RWPE2 (cell line): ENCODE measurements at regions not wholly inside any gene's neighbourhood (a gene's known extent, or its start where the extent isn't known, plus 50 kb on each side); places are given as distances from the start of the nearest gene placed in this dataset.
A peak's percentile ranks its signal among the peaks of the same experiment; 100 is the strongest.
"Not testable (repeated sequence)": the region's sequence is repeated elsewhere in the genome, so short reads cannot be mapped to it uniquely, and the experiment has no call there.

Source experiments
- ATAC-seq: fragments of 200-7000 bp; cut with Tn5 transposase; 3 replicates; pipeline ENCODE4 v1.9.1; 2021; ENCODE audit warnings: low read depth
- DNase-seq: peaks from one replicate; pipeline ENCODE4 v3.0.0-alpha.2; 2020; ENCODE audit warnings: low spot score
- H3K27ac ChIP-seq: fragments of 450-650 bp; 2 replicates; pipeline ENCODE4 v1.5.1; 2017; ENCODE audit warnings: mild to moderate bottlenecking; ENCODE audit not compliant: poor library complexity, severe bottlenecking
- H3K27me3 ChIP-seq: fragments of 250-450 bp; sonication (Bioruptor Pico); 2 replicates; pipeline ENCODE4 v1.5.1; 2021; ENCODE audit warnings: mild to moderate bottlenecking, moderate library complexity; ENCODE audit not compliant: insufficient read depth, poor library complexity, severe bottlenecking
- H3K36me3 ChIP-seq: fragments of 250-450 bp; sonication (Bioruptor Pico); 2 replicates; pipeline ENCODE4 v1.5.1; 2020; ENCODE audit warnings: low read depth, mild to moderate bottlenecking, moderate library complexity
- H3K4me1 ChIP-seq: fragments of 250-450 bp; sonication (Bioruptor Pico); 2 replicates; pipeline ENCODE4 v1.5.1; 2021; ENCODE audit warnings: mild to moderate bottlenecking, moderate library complexity; ENCODE audit not compliant: insufficient read depth, poor library complexity, severe bottlenecking
- H3K4me3 ChIP-seq: fragments of 250-450 bp; sonication (Bioruptor Pico); 2 replicates; pipeline ENCODE4 v1.5.1; 2021; ENCODE audit warnings: mild to moderate bottlenecking, moderate library complexity; ENCODE audit not compliant: severe bottlenecking
- H3K9me3 ChIP-seq: fragments of 250-450 bp; sonication (Bioruptor Pico); 2 replicates; pipeline ENCODE4 v1.5.1; 2021; ENCODE audit warnings: mild to moderate bottlenecking, moderate library complexity; ENCODE audit not compliant: severe bottlenecking
- TF ChIP-seq, protein P1 (sequence below): fragments of 450-650 bp; IDR thresholded peaks from one replicate; pipeline ENCODE4 v1.5.1; 2017; ENCODE audit warnings: mild to moderate bottlenecking, moderate library complexity; ENCODE audit not compliant: poor library complexity, severe bottlenecking

DNA sequence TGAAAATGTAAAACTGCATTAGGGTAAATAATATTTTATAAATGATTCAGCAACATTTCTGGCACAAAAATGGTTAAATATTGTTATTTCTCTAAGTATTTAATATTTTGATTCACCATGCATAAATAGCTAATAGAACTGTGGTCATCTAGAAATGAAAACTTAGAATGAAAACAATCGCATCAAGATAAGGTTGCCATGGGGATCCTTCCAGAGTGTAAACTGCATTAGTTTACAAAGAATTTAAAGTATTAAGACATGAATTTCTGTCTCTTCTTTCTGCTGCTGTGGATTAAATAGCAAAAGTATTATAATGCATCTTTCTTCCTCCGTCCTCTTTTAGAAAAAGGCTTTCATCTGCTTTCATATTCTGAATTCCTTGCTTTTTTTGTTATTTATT lies 1064.6 kb upstream of the SLIT2 start:
- H3K4me3 ChIP-seq = no peak overlapping the region
- H3K36me3 ChIP-seq = no peaks in the 10 kb centered on the region
- TF ChIP-seq, protein P1, sequence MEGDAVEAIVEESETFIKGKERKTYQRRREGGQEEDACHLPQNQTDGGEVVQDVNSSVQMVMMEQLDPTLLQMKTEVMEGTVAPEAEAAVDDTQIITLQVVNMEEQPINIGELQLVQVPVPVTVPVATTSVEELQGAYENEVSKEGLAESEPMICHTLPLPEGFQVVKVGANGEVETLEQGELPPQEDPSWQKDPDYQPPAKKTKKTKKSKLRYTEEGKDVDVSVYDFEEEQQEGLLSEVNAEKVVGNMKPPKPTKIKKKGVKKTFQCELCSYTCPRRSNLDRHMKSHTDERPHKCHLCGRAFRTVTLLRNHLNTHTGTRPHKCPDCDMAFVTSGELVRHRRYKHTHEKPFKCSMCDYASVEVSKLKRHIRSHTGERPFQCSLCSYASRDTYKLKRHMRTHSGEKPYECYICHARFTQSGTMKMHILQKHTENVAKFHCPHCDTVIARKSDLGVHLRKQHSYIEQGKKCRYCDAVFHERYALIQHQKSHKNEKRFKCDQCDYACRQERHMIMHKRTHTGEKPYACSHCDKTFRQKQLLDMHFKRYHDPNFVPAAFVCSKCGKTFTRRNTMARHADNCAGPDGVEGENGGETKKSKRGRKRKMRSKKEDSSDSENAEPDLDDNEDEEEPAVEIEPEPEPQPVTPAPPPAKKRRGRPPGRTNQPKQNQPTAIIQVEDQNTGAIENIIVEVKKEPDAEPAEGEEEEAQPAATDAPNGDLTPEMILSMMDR = no peak
- no peaks in the 10 kb centered on the region for H3K9me3 ChIP-seq
- H3K4me1 ChIP-seq = no peaks in the 10 kb centered on the region
- no peak overlapping the region for H3K27ac ChIP-seq
- no peak for DNase-seq
- no peak for ATAC-seq
- no peaks in the 10 kb centered on the region for H3K27me3 ChIP-seq

DNA sequence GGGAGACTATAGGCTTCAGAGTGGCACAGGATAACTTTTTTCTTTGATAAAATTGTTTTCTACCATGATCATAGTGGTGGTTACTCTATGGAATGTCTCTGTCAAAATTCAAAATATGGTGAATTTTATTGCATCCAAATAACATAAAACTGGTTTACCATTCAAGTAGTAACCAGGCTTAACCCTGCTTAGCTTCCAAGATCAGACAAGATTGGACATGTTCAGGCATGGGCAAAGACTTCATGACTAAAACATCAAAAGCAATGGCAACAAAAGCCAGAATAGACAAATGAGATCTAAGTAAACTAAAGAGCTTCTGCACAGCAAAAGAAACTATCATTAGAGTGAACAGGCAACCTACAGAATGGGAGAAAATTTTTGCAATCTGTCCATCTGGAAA lies 1070.1 kb upstream of the SLIT2 start:
- DNase-seq, H3K27ac ChIP-seq, H3K4me1 ChIP-seq, H3K36me3 ChIP-seq, H3K9me3 ChIP-seq, H3K4me3 ChIP-seq, H3K27me3 ChIP-seq: not testable (repeated sequence)
- ATAC-seq = peak; percentile 59; the same call in 2 of the 3 replicates

DNA sequence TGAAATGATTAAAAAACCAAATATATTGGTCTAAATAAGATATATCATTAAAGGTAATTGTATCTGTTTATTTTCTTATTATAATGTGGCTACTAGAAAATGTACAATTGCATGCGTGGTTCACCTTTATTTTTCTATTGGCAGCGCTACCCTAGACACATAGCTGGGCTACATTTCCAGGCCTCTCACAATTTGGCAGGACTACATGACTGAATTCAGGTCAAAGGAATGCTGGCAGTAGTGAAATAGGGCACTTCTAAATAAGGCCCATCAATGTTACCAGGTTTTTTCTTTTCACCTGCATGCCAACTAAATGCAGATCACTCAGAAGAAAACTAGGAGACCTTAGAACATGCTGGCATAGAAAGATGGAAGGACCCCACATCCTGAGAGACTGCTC lies 1072.9 kb upstream of the SLIT2 start:
- ATAC-seq (no peak), DNase-seq (no peak)
- Histone ChIP-seq H3K27me3 (no peaks in the 10 kb centered on the region), H3K4me1 (no peaks in the 10 kb centered on the region), H3K9me3 (no peaks in the 10 kb centered on the region), H3K27ac (no peak overlapping the region), H3K4me3 (no peak overlapping the region), H3K36me3 (no peaks in the 10 kb centered on the region; the same call in 1 of the 2 replicates)
- TF ChIP-seq, protein P1 = no peak

DNA sequence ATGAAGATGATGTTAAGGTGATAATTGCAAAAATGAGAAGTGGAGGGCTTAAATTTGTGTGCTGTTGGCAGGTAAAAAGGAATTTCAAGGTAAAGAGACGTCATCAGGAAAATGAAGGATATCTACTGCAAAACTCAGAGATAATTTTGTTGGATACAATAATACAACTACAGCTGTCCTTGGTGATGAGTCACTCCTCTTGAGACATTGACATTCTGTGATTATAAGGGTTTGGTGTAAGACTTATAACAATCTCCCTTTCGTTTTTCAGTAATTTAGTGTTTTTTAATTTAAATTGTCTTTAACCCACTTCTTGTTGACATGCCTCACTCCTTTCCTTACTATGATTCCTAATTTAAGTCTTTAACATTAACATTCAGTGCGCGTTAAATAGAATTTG lies 1074.1 kb upstream of the SLIT2 start:
- ATAC-seq (no peak), DNase-seq (no peak)
- Histone ChIP-seq H3K9me3 (no peaks in the 10 kb centered on the region), H3K4me3 (no peak overlapping the region), H3K36me3 (no peaks in the 10 kb centered on the region; the same call in 1 of the 2 replicates), H3K27me3 (no peaks in the 10 kb centered on the region), H3K27ac (no peak overlapping the region), H3K4me1 (no peaks in the 10 kb centered on the region)
- TF ChIP-seq, protein P1 = no peak

DNA sequence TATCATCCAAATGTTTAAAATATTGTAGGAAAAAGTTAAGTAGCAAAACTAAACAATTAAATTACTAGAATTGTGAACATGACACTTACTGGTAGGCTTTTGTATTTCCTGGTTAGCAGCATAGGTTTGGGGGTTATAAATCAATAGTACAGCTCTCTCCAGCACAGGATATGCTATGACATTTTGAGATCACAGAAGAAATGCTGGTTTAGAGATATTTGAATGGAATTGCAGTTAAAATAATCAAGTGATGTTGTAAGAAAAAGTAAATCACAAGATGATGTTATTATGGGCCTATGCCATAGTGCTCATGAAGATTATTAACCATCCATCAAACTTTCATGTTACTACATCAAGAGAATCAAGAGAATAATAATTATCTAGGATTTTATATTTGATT lies 1079.9 kb upstream of the SLIT2 start:
- no peaks in the 10 kb centered on the region for H3K27me3 ChIP-seq
- ATAC-seq (no peak), DNase-seq (no peak)
- no peaks in the 10 kb centered on the region for H3K9me3 ChIP-seq
- H3K36me3 ChIP-seq = no peaks in the 10 kb centered on the region
- TF ChIP-seq, protein P1 = no peak
- H3K27ac ChIP-seq = no peak overlapping the region
- H3K4me1 ChIP-seq = no peaks in the 10 kb centered on the region
- no peak overlapping the region for H3K4me3 ChIP-seq

DNA sequence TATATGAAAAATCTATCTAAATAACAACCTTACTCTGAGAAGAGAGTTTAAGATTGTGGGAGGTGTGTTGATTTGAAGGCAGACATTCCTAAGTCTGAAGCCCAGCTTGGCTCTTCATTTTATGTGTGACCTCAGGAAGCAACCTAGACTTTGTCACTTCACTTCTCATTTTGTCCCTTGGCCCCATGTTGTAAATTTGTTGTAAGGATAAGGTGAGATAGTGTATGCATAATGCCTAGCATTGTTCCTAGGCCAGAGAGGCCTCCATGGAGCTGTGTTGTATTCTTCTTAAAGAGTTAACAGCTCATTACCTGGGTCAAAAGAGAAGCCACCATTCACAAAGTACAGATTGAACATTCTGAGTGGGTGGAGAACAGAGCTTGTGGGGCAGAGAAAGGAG lies 1084.4 kb upstream of the SLIT2 start:
- no peaks in the 10 kb centered on the region for H3K4me1 ChIP-seq
- H3K27ac ChIP-seq = no peak overlapping the region
- ATAC-seq (no peak), DNase-seq (no peak)
- no peak overlapping the region for H3K4me3 ChIP-seq
- no peaks in the 10 kb centered on the region for H3K36me3 ChIP-seq
- no peaks in the 10 kb centered on the region for H3K27me3 ChIP-seq
- no peaks in the 10 kb centered on the region for H3K9me3 ChIP-seq
- TF ChIP-seq, protein P1 = no peak
